ENCODE measurements at regions not wholly inside any gene's neighbourhood (a gene's known extent, or its start where the extent isn't known, plus 50 kb on each side); places are given as distances from the start of the nearest gene placed in this dataset.
A peak's percentile ranks its signal among the peaks of the same experiment; 100 is the strongest.

- no peaks in the 10 kb centered on the region for H3K27me3 ChIP-seq (ENCODE audit: low read length)
- H3K4me3 ChIP-seq (ENCODE audit: low read length): no peak overlapping the region
- H3K27ac ChIP-seq (ENCODE audit: low read length): no peak overlapping the region
- no peaks in the 10 kb centered on the region for H3F3A ChIP-seq (ENCODE audit: low read length, unreplicated experiment)
- DNase-seq (no peak), ATAC-seq (no peak)
- peaks cover 22% of the 10 kb centered on the region for H3K4me1 ChIP-seq (ENCODE audit: insufficient read depth, low read length)
- POLR2A ChIA-PET (ENCODE audit: unreplicated experiment): no interaction called here
- H4K20me1 ChIP-seq (ENCODE audit: low read length): no peaks in the 10 kb centered on the region
- TF ChIP-seq CTCF (conservative IDR thresholded peaks at IDR 0.05; ENCODE audit: low read depth, low read length): no peak
- TF ChIP-seq EZH2 (IDR thresholded peaks at IDR 0.05; ENCODE audit: low read length, unreplicated experiment): no peak
- no peak for TF ChIP-seq EZH2phosphoT487 (IDR thresholded peaks at IDR 0.05; ENCODE audit: borderline replicate concordance, low read length)
- intact Hi-C loops (cut with micrococcal nuclease): no loop called here
- no TSS peak for BruUV-seq (replicated peaks)
- no peaks in the 10 kb centered on the region for H3K9me3 ChIP-seq (ENCODE audit: low read length)
- H3K9me2 ChIP-seq (replicated peaks; ENCODE audit: low read length): no peaks in the 10 kb centered on the region
- no peaks in the 10 kb centered on the region for H3K36me3 ChIP-seq (ENCODE audit: low read depth, low read length)
- CTCF ChIA-PET: no interaction called here
- no peaks in the 10 kb centered on the region for H3K79me2 ChIP-seq (ENCODE audit: low read length)
- no peak overlapping the region for H3K9ac ChIP-seq (ENCODE audit: low read length)
- H2AFZ ChIP-seq (ENCODE audit: low read length): no peak overlapping the region
- peak overlapping the region; percentile 32; the same call in 1 of the 2 replicates for H3K4me2 ChIP-seq (ENCODE audit: low read length)
Measured at GRCh38 chr6:4582506-4583417, 193.4 kb upstream of the CDYL start.

- ATAC-seq: no peak
- Histone ChIP-seq H3F3A (ENCODE audit: low read length, unreplicated experiment) (no peaks in the 10 kb centered on the region), H3K4me3 (ENCODE audit: low read length) (no peak overlapping the region), H4K20me1 (ENCODE audit: low read length) (no peaks in the 10 kb centered on the region), H3K9ac (ENCODE audit: low read length) (no peak overlapping the region), H3K36me3 (ENCODE audit: low read depth, low read length) (no peaks in the 10 kb centered on the region), H3K27ac (ENCODE audit: low read length) (no peak overlapping the region), H3K4me1 (ENCODE audit: insufficient read depth, low read length) (peaks cover 27% of the 10 kb centered on the region), H3K79me2 (ENCODE audit: low read length) (no peaks in the 10 kb centered on the region), H3K27me3 (ENCODE audit: low read length) (no peaks in the 10 kb centered on the region), H3K9me2 (replicated peaks; ENCODE audit: low read length) (no peaks in the 10 kb centered on the region), H3K9me3 (ENCODE audit: low read length) (no peaks in the 10 kb centered on the region), H3K4me2 (ENCODE audit: low read length) (no peak overlapping the region), H2AFZ (ENCODE audit: low read length) (no peak overlapping the region)
- DNase-seq: peak; percentile 35
- intact Hi-C loops (cut with micrococcal nuclease): no loop called here
- TF ChIP-seq EZH2phosphoT487 (IDR thresholded peaks at IDR 0.05; ENCODE audit: borderline replicate concordance, low read length) (no peak), EZH2 (IDR thresholded peaks at IDR 0.05; ENCODE audit: low read length, unreplicated experiment) (no peak), CTCF (conservative IDR thresholded peaks at IDR 0.05; ENCODE audit: low read depth, low read length) (no peak)
- ChIA-PET POLR2A (ENCODE audit: unreplicated experiment) (no interaction called here), CTCF (no interaction called here)
- no TSS peak for BruUV-seq (replicated peaks)
Measured at GRCh38 chr6:4581468-4582385, 194.5 kb upstream of the CDYL start.
